ENCODE measurements at regions not wholly inside any gene's neighbourhood (a gene's known extent, or its start where the extent isn't known, plus 50 kb on each side); places are given as distances from the start of the nearest gene placed in this dataset.

DNA sequence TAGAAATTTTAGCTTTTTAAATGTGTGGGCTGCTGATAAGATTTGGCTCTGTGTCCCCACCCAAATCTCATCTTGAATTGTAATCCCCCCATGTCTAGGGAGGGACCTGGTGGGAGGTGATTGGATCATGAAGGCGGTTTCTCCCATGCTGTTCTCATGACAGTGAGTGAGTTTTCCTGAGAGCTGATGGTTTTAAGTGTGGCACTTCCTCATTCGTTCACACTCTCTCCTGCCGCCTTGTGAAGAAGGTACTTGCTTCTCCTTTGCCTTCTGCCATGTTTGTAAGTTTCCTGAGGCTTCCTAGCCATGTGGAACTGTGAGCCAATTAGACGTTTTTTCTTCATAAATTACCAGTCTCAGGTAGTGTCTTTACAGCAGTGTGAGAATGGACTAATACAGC lies 127.8 kb upstream of the MVB12B start:
- H3K4me3 ChIP-seq (ENCODE audit: low read length), result no peak overlapping the region
- DNase-seq (ENCODE audit: low read depth), result no peak
- TF ChIP-seq, protein P1, sequence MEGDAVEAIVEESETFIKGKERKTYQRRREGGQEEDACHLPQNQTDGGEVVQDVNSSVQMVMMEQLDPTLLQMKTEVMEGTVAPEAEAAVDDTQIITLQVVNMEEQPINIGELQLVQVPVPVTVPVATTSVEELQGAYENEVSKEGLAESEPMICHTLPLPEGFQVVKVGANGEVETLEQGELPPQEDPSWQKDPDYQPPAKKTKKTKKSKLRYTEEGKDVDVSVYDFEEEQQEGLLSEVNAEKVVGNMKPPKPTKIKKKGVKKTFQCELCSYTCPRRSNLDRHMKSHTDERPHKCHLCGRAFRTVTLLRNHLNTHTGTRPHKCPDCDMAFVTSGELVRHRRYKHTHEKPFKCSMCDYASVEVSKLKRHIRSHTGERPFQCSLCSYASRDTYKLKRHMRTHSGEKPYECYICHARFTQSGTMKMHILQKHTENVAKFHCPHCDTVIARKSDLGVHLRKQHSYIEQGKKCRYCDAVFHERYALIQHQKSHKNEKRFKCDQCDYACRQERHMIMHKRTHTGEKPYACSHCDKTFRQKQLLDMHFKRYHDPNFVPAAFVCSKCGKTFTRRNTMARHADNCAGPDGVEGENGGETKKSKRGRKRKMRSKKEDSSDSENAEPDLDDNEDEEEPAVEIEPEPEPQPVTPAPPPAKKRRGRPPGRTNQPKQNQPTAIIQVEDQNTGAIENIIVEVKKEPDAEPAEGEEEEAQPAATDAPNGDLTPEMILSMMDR (conservative IDR thresholded peaks at IDR 0.05; ENCODE audit: low read depth, low read length), result no peak

DNA sequence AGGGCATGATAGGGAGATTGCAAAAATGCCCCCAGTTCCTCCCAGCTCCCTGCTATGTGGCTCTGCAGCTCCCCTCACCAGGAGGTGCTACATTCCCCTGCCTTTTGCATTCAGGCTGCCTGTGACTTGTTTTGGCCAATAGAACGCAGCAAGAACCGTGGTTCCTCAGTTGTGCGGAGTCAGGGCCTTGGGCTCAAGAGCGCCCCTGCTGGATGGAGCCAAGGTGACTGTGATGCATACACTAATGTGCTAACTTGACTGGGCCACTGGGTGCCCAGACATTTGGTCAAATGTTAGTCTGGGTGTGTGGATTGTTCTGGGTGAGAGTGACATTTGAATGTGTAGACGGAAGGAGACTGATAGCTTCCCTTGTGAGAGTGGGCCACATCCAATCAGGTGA lies 123.3 kb upstream of the MVB12B start:
- H3K4me3 ChIP-seq (ENCODE audit: low read length), result no peak overlapping the region
- TF ChIP-seq, protein P1 (conservative IDR thresholded peaks at IDR 0.05; ENCODE audit: low read depth, low read length), result peak; percentile 25
- DNase-seq (ENCODE audit: low read depth), result no peak

DNA sequence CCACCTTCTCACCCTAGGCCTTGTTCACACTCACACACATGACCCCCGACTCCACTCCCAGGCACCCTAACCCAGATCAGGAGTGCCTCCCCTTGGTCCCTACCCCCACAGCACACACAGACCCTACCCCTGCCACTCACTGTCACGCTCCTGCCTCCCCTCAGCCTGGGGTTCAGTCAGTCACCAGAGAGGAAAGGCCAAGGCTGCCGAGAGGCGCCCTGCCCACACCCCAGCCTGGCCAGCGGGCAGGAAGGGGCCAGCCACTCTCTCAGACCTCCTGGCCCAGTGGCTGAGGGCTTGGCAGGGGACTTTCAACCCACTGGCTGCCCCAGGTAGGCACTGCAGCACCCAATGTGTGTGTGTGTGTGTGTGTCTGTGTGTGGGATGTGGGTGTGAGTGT lies 122.4 kb upstream of the MVB12B start:
- no peak for DNase-seq (ENCODE audit: low read depth)
- TF ChIP-seq, protein P1 (conservative IDR thresholded peaks at IDR 0.05; ENCODE audit: low read depth, low read length), result no peak
- no peak overlapping the region for H3K4me3 ChIP-seq (ENCODE audit: low read length)

DNA sequence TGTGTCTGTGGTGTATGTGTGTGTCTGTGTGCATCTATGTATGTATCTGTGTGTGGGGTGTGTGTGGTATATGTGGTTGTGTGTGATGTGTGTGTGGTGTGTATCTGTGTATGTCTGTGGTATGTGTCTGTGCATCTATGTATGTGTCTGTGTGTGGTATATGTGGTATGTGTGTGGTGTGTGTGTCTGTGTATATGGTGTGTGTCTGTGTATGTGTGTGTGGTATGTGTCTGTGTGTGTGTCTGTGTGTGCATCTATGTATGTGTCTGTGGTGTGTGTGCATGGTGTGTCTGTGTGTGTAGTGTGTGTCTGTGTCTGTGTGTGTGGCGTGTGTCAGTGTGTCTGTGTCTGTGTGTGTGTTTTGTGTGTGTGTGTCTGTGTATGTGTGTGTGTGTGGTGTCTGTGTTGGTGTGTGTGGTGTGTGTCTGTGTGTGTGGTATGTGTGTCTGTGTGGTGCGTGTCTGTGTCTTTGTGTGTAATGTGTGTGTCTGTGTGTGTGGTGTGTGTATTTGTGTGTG lies 121.9 kb upstream of the MVB12B start:
- no peak for DNase-seq (ENCODE audit: low read depth)
- TF ChIP-seq, protein P1 (conservative IDR thresholded peaks at IDR 0.05; ENCODE audit: low read depth, low read length), result no peak
- no peak overlapping the region for H3K4me3 ChIP-seq (ENCODE audit: low read length)

DNA sequence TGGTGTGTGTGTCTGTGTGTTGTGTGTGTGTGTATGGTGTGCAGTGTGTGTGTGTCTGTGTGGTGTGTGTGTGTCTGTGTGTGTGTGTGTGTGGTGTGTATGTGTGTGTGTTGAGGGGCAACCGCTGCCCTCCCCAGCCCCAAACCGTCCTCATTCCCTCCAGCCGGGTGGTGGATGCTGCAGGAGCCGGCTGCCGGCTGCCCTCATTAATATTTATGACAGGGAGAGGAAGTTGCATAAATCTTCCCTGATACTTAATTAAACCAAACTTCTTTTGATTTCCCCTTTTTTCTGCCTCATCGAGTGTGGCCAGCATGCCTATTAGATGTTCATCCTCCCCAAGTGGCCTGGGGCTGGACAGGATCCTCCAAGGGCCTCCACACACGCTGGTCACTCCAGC lies 121.4 kb upstream of the MVB12B start:
- H3K4me3 ChIP-seq (ENCODE audit: low read length), result no peak overlapping the region
- no peak for DNase-seq (ENCODE audit: low read depth)
- TF ChIP-seq, protein P1 (conservative IDR thresholded peaks at IDR 0.05; ENCODE audit: low read depth, low read length), result no peak

DNA sequence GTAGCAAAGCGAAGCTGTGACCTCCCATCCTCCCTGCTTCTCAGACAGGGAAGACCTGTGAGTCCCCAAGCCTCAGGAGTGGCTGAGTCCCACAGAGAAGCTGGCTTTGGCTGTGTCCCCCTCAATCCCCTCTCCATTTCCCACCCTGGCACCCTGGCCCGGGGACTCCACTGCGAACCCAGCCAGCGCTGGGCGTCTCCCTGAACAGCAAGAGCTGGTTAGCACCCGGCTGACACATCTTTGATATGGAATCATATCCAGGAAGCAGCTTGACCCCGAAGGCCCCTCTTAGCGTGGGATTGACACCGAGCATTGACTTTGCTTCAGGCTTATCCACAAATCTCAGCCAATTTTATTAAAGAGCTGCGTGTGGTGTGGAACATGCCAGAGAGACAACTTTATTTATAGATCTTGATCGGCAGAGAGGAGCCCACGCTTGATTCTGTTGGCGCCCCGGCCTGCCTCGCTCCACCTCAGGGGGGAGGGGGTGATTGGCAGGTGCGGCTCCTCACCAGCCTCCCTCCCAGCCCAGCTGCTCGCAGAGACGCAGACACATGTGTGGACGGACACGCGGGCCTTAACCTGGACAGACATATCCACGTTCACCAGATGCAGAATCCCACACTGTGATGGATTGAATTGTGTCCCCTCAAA lies 120.7 kb upstream of the MVB12B start:
- no peak for DNase-seq (ENCODE audit: low read depth)
- TF ChIP-seq, protein P1 (conservative IDR thresholded peaks at IDR 0.05; ENCODE audit: low read depth, low read length), result no peak
- H3K4me3 ChIP-seq (ENCODE audit: low read length), result no peak overlapping the region

DNA sequence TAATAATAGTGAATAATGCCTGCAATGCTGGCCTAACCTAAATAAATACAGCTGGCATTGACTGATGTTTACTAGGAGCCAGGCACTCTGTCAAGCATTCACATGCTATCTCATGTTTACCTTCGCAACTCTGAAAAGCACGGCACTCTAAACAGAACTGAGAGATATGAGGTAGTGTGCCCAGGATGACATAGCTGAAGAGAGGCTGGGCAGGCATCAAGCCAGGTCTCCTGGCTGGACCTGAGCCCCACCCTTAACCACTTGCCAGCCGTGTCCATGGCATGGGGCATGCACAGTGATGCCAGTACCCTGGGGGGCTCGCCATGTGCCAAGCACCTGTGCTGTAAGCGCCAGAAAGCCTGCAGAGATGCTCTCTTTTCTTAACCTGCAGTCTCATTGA lies 119.4 kb upstream of the MVB12B start:
- DNase-seq (ENCODE audit: low read depth), result no peak
- no peak overlapping the region for H3K4me3 ChIP-seq (ENCODE audit: low read length)
- TF ChIP-seq, protein P1 (conservative IDR thresholded peaks at IDR 0.05; ENCODE audit: low read depth, low read length), result no peak

Measured in retinal pigment epithelial cell (primary cell).